ENCODE measurements at regions not wholly inside any gene's neighbourhood (a gene's known extent, or its start where the extent isn't known, plus 50 kb on each side); places are given as distances from the start of the nearest gene placed in this dataset.
A peak's percentile ranks its signal among the peaks of the same experiment; 100 is the strongest.

- TF ChIP-seq, protein P1, sequence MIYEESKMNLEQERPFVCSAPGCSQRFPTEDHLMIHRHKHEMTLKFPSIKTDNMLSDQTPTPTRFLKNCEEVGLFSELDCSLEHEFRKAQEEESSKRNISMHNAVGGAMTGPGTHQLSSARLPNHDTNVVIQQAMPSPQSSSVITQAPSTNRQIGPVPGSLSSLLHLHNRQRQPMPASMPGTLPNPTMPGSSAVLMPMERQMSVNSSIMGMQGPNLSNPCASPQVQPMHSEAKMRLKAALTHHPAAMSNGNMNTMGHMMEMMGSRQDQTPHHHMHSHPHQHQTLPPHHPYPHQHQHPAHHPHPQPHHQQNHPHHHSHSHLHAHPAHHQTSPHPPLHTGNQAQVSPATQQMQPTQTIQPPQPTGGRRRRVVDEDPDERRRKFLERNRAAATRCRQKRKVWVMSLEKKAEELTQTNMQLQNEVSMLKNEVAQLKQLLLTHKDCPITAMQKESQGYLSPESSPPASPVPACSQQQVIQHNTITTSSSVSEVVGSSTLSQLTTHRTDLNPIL (CRISPR knock-in tag; IDR thresholded peaks at IDR 0.05; ENCODE audit: low read depth): no peak
Measured at GRCh38 chr2:150165442-150165841, 322.0 kb downstream of the RND3 start (continued).

GRCh38 chr2:150162241-150162942 is 325.1 kb downstream of the RND3 start:
- peak; percentile 40; the same call in 2 of the 3 replicates for ATAC-seq
- TF ChIP-seq TOX (CRISPR knock-in tag; IDR thresholded peaks at IDR 0.05; ENCODE audit: borderline replicate concordance): no peak
- no peak for TF ChIP-seq ZNF70 (CRISPR knock-in tag; IDR thresholded peaks at IDR 0.05)
- TF ChIP-seq, protein P2, sequence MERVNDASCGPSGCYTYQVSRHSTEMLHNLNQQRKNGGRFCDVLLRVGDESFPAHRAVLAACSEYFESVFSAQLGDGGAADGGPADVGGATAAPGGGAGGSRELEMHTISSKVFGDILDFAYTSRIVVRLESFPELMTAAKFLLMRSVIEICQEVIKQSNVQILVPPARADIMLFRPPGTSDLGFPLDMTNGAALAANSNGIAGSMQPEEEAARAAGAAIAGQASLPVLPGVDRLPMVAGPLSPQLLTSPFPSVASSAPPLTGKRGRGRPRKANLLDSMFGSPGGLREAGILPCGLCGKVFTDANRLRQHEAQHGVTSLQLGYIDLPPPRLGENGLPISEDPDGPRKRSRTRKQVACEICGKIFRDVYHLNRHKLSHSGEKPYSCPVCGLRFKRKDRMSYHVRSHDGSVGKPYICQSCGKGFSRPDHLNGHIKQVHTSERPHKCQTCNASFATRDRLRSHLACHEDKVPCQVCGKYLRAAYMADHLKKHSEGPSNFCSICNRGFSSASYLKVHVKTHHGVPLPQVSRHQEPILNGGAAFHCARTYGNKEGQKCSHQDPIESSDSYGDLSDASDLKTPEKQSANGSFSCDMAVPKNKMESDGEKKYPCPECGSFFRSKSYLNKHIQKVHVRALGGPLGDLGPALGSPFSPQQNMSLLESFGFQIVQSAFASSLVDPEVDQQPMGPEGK (CRISPR knock-in tag; IDR thresholded peaks at IDR 0.05; ENCODE audit: borderline replicate concordance): no peak
- no peak for TF ChIP-seq TCF4 (CRISPR knock-in tag; IDR thresholded peaks at IDR 0.05; ENCODE audit: borderline replicate concordance)
- no peak for TF ChIP-seq ZNF8 (CRISPR knock-in tag; IDR thresholded peaks at IDR 0.05)
- no peak for TF ChIP-seq SNAI2 (CRISPR knock-in tag; IDR thresholded peaks at IDR 0.05)

DNA sequence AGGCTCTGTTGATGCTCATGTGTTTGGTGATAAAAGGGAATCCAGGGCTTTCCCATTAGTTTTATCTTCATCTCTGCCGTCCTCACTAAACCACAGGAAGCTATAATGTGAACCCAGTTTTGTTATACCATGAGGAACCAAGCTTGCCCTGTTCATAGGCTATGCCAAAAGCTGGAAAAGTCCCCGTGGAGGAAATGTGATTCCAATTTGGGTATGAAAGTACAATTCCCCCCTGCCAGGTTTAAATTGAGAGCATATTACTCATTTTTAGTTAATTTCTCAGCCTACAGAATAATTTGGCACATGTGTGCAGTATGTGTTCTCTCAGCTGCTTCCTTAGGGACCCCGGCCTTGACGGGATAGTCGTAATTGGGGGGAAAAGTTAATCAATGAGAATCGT is 327.4 kb downstream of the RND3 start:
- TF ChIP-seq ZC3H10 (CRISPR knock-in tag; IDR thresholded peaks at IDR 0.05) (no peak), OSR1 (CRISPR knock-in tag; IDR thresholded peaks at IDR 0.05) (no peak), BACH2 (CRISPR knock-in tag; IDR thresholded peaks at IDR 0.05; ENCODE audit: borderline replicate concordance) (no peak), ARNTL (CRISPR knock-in tag; IDR thresholded peaks at IDR 0.05; ENCODE audit: borderline replicate concordance, low read depth) (no peak), GLIS3 (CRISPR knock-in tag; IDR thresholded peaks at IDR 0.05) (no peak), PPARA (CRISPR knock-in tag; IDR thresholded peaks at IDR 0.05; ENCODE audit: borderline replicate concordance) (no peak), ZNF8 (CRISPR knock-in tag; IDR thresholded peaks at IDR 0.05) (no peak), RARB (CRISPR knock-in tag; IDR thresholded peaks at IDR 0.05) (no peak), ZNF565 (CRISPR knock-in tag; conservative IDR thresholded peaks at IDR 0.05; ENCODE audit: low read depth) (no peak), TCF4 (CRISPR knock-in tag; IDR thresholded peaks at IDR 0.05; ENCODE audit: borderline replicate concordance) (no peak), ZFP30 (CRISPR knock-in tag; IDR thresholded peaks at IDR 0.05) (no peak), TOX (CRISPR knock-in tag; IDR thresholded peaks at IDR 0.05; ENCODE audit: borderline replicate concordance) (no peak)
- TF ChIP-seq, protein P2 (CRISPR knock-in tag; IDR thresholded peaks at IDR 0.05; ENCODE audit: borderline replicate concordance): no peak
- TF ChIP-seq, protein P3, sequence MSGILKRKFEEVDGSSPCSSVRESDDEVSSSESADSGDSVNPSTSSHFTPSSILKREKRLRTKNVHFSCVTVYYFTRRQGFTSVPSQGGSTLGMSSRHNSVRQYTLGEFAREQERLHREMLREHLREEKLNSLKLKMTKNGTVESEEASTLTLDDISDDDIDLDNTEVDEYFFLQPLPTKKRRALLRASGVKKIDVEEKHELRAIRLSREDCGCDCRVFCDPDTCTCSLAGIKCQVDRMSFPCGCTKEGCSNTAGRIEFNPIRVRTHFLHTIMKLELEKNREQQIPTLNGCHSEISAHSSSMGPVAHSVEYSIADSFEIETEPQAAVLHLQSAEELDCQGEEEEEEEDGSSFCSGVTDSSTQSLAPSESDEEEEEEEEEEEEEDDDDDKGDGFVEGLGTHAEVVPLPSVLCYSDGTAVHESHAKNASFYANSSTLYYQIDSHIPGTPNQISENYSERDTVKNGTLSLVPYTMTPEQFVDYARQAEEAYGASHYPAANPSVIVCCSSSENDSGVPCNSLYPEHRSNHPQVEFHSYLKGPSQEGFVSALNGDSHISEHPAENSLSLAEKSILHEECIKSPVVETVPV (CRISPR knock-in tag; IDR thresholded peaks at IDR 0.05): no peak
- ATAC-seq: no peak

DNA sequence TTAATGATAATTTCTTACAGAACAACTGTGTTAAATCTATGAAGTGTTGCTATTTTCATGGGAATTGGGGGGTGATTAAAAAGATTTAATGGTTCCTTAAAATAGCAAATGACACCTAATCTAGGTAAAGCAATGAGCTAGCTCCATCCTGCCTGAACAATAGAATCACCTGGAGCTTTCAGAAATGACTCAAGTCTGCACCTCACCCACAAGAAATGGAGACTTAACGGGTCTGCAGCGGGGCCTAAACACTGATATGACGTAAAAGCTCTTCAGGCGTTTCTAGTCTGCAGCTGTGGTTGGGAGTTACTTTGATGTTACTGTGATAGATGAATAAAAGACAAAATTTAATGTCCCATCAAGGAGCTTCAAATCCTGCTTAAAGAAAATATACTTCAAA is 328.2 kb downstream of the RND3 start:
- ATAC-seq: no peak
- TF ChIP-seq ZNF565 (CRISPR knock-in tag; conservative IDR thresholded peaks at IDR 0.05; ENCODE audit: low read depth) (no peak), POU6F1 (CRISPR knock-in tag; IDR thresholded peaks at IDR 0.05; ENCODE audit: borderline replicate concordance, low read depth) (no peak), CSDC2 (CRISPR knock-in tag; IDR thresholded peaks at IDR 0.05) (no peak), ZNF70 (CRISPR knock-in tag; IDR thresholded peaks at IDR 0.05) (no peak), ZFP3 (CRISPR knock-in tag; IDR thresholded peaks at IDR 0.05) (no peak), ZNF8 (CRISPR knock-in tag; IDR thresholded peaks at IDR 0.05) (no peak), ESRRG (CRISPR knock-in tag; IDR thresholded peaks at IDR 0.05) (no peak), ZFP30 (CRISPR knock-in tag; IDR thresholded peaks at IDR 0.05) (no peak), ZC3H10 (CRISPR knock-in tag; IDR thresholded peaks at IDR 0.05) (no peak), ARNTL (CRISPR knock-in tag; IDR thresholded peaks at IDR 0.05; ENCODE audit: borderline replicate concordance, low read depth) (no peak), RARB (CRISPR knock-in tag; IDR thresholded peaks at IDR 0.05) (no peak), GLIS3 (CRISPR knock-in tag; IDR thresholded peaks at IDR 0.05) (no peak), OSR1 (CRISPR knock-in tag; IDR thresholded peaks at IDR 0.05) (no peak), PPARA (CRISPR knock-in tag; IDR thresholded peaks at IDR 0.05; ENCODE audit: borderline replicate concordance) (no peak), BACH2 (CRISPR knock-in tag; IDR thresholded peaks at IDR 0.05; ENCODE audit: borderline replicate concordance) (no peak), TCF4 (CRISPR knock-in tag; IDR thresholded peaks at IDR 0.05; ENCODE audit: borderline replicate concordance) (no peak), SNAI2 (CRISPR knock-in tag; IDR thresholded peaks at IDR 0.05) (no peak)
- TF ChIP-seq, protein P3 (CRISPR knock-in tag; IDR thresholded peaks at IDR 0.05): no peak
- TF ChIP-seq, protein P2 (CRISPR knock-in tag; IDR thresholded peaks at IDR 0.05; ENCODE audit: borderline replicate concordance): no peak

Data from SK-N-SH treated with all-trans-retinoic acid at 6 μM for 48 hours (cell line).